H1 (cell line): ENCODE measurements at regions not wholly inside any gene's neighbourhood (a gene's known extent, or its start where the extent isn't known, plus 50 kb on each side); places are given as distances from the start of the nearest gene placed in this dataset.

Experiments
- BRCA1 ChIP-seq: IDR thresholded peaks from 2 replicates; pipeline ENCODE4 v1.6.1; 2012; ENCODE audit warnings: low read depth, low read length, improper control_type of control experiment
- EP300 ChIP-seq, 2 experiments: IDR thresholded peaks; 1 replicate in 1 of 2; 2 replicates in 1 of 2; pipeline ENCODE4 v1.6.1; 2011 to 2012; ENCODE audit warnings: low read depth in 2 of 2, low read length in 2 of 2, mild to moderate bottlenecking in 2 of 2, borderline replicate concordance in 1 of 2, inconsistent platforms in 1 of 2, moderate library complexity in 1 of 2
- FOSL1 ChIP-seq: IDR thresholded peaks from 2 replicates; pipeline ENCODE4 v1.6.1; 2011; ENCODE audit warnings: mild to moderate bottlenecking, low read depth, low read length, moderate library complexity; ENCODE audit not compliant: insufficient read depth
- HDAC2 ChIP-seq, 2 experiments: fragments of 300-600 bp in 1 of 2; sonication (generic) in 1 of 2; IDR thresholded peaks; 2 replicates each; pipeline ENCODE4 v1.6.1; 2011 to 2012; ENCODE audit warnings: low read depth in 2 of 2, low read length in 2 of 2, mild to moderate bottlenecking in 2 of 2, moderate library complexity in 2 of 2, borderline replicate concordance in 1 of 2, inconsistent platforms in 1 of 2
- RFX5 ChIP-seq: IDR thresholded peaks from 2 replicates; pipeline ENCODE4 v1.6.1; 2011; ENCODE audit warnings: low read depth, low read length, improper control_type of control experiment, borderline replicate concordance
- SIN3A ChIP-seq, 2 experiments: IDR thresholded peaks in 1 of 2; conservative IDR thresholded peaks in 1 of 2; 2 replicates each; pipeline ENCODE4 v1.6.1; 2011 to 2012; ENCODE audit warnings: low read length in 2 of 2, improper control_type of control experiment in 1 of 2, low read depth in 1 of 2, mild to moderate bottlenecking in 1 of 2
- SP1 ChIP-seq: IDR thresholded peaks from 2 replicates; pipeline ENCODE4 v1.6.1; 2011; ENCODE audit warnings: low read depth, low read length
- TBP ChIP-seq: IDR thresholded peaks from 2 replicates; pipeline ENCODE4 v1.6.1; 2011; ENCODE audit warnings: low read depth, low read length, improper control_type of control experiment

GRCh38 chr12:34335819-34336262 lies 313.5 kb downstream of the ALG10 start (continued):
- no peak for TF ChIP-seq TBP
- TF ChIP-seq HDAC2 (IDR thresholded peaks at IDR 0.05; ENCODE audit: borderline replicate concordance in 1 of 2, low read depth in 2 of 2, low read length in 2 of 2): no peak
- TF ChIP-seq RFX5: no peak
- TF ChIP-seq SP1: no peak
- no peak for TF ChIP-seq SIN3A (conservative IDR thresholded peaks at IDR 0.05 in 1 of 2, IDR thresholded peaks at IDR 0.05 in 1 of 2; ENCODE audit: low read depth in 1 of 2, low read length in 2 of 2)
- no peak for TF ChIP-seq FOSL1
- TF ChIP-seq BRCA1: no peak
- TF ChIP-seq EP300 (IDR thresholded peaks at IDR 0.05; ENCODE audit: borderline replicate concordance in 1 of 2, low read depth in 2 of 2, low read length in 2 of 2): no peak
